Psoas muscle (tissue), 7 donors: ENCODE measurements at regions not wholly inside any gene's neighbourhood (a gene's known extent, or its start where the extent isn't known, plus 50 kb on each side); places are given as distances from the start of the nearest gene placed in this dataset.

Experiments
- ATAC-seq, 4 donors: fragments of 200-7000 bp; cut with Tn5 transposase; one replicate each; pipeline ENCODE4 v1.9.1; 2020; ENCODE audit warnings: moderate library complexity in 3 of 4, mild to moderate bottlenecking in 2 of 4
- DNase-seq, 2 donors: peaks; one replicate each; pipeline ENCODE4 v3.0.0-alpha.2; 2020
- H3K27ac ChIP-seq: fragments of 200-600 bp; one replicate; pipeline ENCODE4 v1.8.0; 2022
- H3K27me3 ChIP-seq, 3 donors: fragments of 200-600 bp in 1 of 3; one replicate each; pipeline versions ENCODE4 v1.6.1 to v1.8.0; 2013 to 2022; ENCODE audit warnings: low read length in 2 of 3, mild to moderate bottlenecking in 2 of 3, moderate library complexity in 1 of 3; ENCODE audit not compliant: insufficient read depth in 3 of 3
- H3K36me3 ChIP-seq, 2 donors: fragments of 200-600 bp in 1 of 2; one replicate each; pipeline versions ENCODE4 v1.6.1 to v1.8.0; 2013 to 2022; ENCODE audit warnings: low read depth in 1 of 2, mild to moderate bottlenecking in 1 of 2, moderate library complexity in 1 of 2; ENCODE audit not compliant: insufficient read depth in 1 of 2
- H3K4me1 ChIP-seq: fragments of 200-600 bp; one replicate; pipeline ENCODE4 v1.8.0; 2022
- H3K4me3 ChIP-seq: fragments of 200-600 bp; one replicate; pipeline ENCODE4 v1.8.0; 2022; ENCODE audit warnings: mild to moderate bottlenecking
- H3K9me3 ChIP-seq: fragments of 200-600 bp; one replicate; pipeline ENCODE4 v1.8.0; 2022
- WGBS, 3 donors: extraction: QIAGEN DNeasy Blood & Tissue Kit; methylation state at CpG; one replicate each; pipeline versions ENCODE4 v1.1.6 to v1.1.7; 2013; 5-methylcytosine and 5-hydroxymethylcytosine counted together
- intact Hi-C, 2 donors: fragments of 100-400 bp; cut with DNase I; formaldehyde crosslinking; loops; one replicate each; pipeline versions ENCODE4 v1.11.0 to v1.14.2; 2022
- TF ChIP-seq, protein P1 (sequence below): fragments of 200-600 bp; IDR thresholded peaks from one replicate; pipeline ENCODE4 v1.8.0; 2022; ENCODE audit warnings: antibody characterized with exemption
- donor health status: healthy with polysubstance abuse.
- donor health status: DM: no; HTN: no; CAD: no; lungs with moderate emphysema.
- donor health status: Bipolar disorder and iron deficiency.
- donor health status: healthy.
- donor health status: DM: yes; HTN: yes; CAD: no.
- donor health status: DM: no; HTN: no; CAD: no.
- donor health status: DM: yes; HTN: yes; CAD: no.

DNA sequence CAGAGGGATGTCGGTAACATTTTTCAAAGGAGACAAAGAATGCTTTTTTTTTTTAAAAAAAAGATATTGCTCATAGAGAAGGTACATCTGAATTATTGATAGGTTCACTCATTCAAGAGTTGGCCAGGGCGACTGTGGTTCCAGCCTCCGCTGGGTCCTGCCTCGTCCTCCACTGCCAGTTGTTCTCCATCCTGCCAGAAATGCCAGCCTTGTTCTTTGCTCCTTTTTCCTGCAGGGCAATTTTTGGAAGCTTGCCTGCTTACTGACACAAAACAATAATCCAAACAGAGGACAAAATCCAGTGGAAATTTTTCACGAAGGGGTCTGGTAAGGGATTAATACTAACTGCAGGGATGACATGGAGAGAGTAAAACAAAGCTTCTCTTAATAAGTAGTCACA is 1113.0 kb downstream of the CBLN2 start:
- no peaks in the 10 kb centered on the region for H3K9me3 ChIP-seq
- H3K27ac ChIP-seq = no peak overlapping the region
- H3K36me3 ChIP-seq = no peaks in the 10 kb centered on the region
- 41 to 47% (median 42%) methylated on average over 5 of the region's 5 CpGs for WGBS, 3 donors
- TF ChIP-seq, protein P1, sequence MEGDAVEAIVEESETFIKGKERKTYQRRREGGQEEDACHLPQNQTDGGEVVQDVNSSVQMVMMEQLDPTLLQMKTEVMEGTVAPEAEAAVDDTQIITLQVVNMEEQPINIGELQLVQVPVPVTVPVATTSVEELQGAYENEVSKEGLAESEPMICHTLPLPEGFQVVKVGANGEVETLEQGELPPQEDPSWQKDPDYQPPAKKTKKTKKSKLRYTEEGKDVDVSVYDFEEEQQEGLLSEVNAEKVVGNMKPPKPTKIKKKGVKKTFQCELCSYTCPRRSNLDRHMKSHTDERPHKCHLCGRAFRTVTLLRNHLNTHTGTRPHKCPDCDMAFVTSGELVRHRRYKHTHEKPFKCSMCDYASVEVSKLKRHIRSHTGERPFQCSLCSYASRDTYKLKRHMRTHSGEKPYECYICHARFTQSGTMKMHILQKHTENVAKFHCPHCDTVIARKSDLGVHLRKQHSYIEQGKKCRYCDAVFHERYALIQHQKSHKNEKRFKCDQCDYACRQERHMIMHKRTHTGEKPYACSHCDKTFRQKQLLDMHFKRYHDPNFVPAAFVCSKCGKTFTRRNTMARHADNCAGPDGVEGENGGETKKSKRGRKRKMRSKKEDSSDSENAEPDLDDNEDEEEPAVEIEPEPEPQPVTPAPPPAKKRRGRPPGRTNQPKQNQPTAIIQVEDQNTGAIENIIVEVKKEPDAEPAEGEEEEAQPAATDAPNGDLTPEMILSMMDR = no peak
- DNase-seq (no peak), ATAC-seq (no peak)
- intact Hi-C loops = no loop called here
- H3K27me3 ChIP-seq = no peaks in the 10 kb centered on the region
- no peak overlapping the region for H3K4me3 ChIP-seq
- no peaks in the 10 kb centered on the region for H3K4me1 ChIP-seq

DNA sequence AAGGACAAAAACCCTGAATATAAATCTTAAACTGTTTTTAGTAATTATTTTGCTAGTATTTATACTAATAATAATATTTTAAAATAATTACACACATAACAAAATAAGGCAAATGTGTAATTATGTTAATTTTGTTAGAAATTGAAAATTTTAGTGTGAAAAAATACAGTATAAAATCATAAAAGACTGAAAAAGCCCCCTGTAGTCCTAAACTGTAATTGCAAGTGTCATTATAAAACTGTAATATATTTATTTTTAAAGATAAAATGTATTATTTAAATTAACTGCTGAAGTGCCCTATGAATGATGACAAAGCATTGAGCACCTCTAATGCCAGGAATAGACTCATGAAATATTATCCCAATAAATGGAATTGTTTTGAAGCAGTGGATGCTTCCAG is 1117.7 kb downstream of the CBLN2 start:
- H3K9me3 ChIP-seq = no peaks in the 10 kb centered on the region
- H3K4me1 ChIP-seq = no peaks in the 10 kb centered on the region
- no peak overlapping the region for H3K27ac ChIP-seq
- intact Hi-C loops = no loop called here
- DNase-seq (no peak), ATAC-seq (no peak)
- no peaks in the 10 kb centered on the region for H3K27me3 ChIP-seq
- TF ChIP-seq, protein P1 = no peak
- H3K36me3 ChIP-seq = no peaks in the 10 kb centered on the region
- H3K4me3 ChIP-seq = no peak overlapping the region

GRCh38 chr18:71405169-71405809 is 1116.4 kb downstream of the SOCS6 start:
- no peak overlapping the region for H3K4me3 ChIP-seq
- no peak for DNase-seq
- H3K9me3 ChIP-seq = no peaks in the 10 kb centered on the region
- no peaks in the 10 kb centered on the region for H3K27me3 ChIP-seq
- intact Hi-C loops = no loop called here
- H3K36me3 ChIP-seq = no peaks in the 10 kb centered on the region
- ATAC-seq = no peak
- TF ChIP-seq, protein P1 = no peak
- 36 to 43% (median 41%) methylated on average over 8 of the region's 8 CpGs for WGBS, 3 donors
- no peaks in the 10 kb centered on the region for H3K4me1 ChIP-seq
- H3K27ac ChIP-seq = no peak overlapping the region

DNA sequence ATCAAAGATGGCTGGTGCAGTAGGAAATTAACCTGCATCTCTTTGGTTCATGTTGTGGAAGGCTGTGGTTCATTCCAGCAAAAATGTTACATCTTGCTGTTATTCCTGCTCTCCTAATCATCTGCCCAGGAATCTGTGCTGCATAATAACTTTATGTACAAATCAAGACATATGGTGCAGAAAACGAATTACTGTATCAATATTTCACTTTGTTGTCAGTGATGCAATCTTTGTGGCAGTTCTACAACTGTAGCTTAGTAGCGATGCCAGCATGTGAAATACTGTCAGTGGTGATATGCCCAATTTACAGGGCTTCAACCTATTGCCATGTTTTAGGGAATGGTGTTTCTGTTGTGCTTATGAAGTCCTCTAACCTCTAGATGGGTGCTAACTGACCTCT is 1114.7 kb downstream of the SOCS6 start:
- no peak for ATAC-seq

More for the DNA sequence above, 1114.7 kb downstream of the SOCS6 start:
- 61 to 67% (median 66%) methylated on average over 2 of the region's 2 CpGs for WGBS, 3 donors
- H3K4me1 ChIP-seq = no peaks in the 10 kb centered on the region
- H3K9me3 ChIP-seq = no peaks in the 10 kb centered on the region
- no peaks in the 10 kb centered on the region for H3K27me3 ChIP-seq
- intact Hi-C loops = no loop called here
- no peaks in the 10 kb centered on the region for H3K36me3 ChIP-seq
- H3K27ac ChIP-seq = no peak overlapping the region
- DNase-seq = no peak
- no peak overlapping the region for H3K4me3 ChIP-seq
- TF ChIP-seq, protein P1 = no peak
